Upper lobe of left lung (tissue), 4 donors: ENCODE measurements at regions not wholly inside any gene's neighbourhood (a gene's known extent, or its start where the extent isn't known, plus 50 kb on each side); places are given as distances from the start of the nearest gene placed in this dataset.

Experiments used
- CTCF ChIP-seq, 6 experiments: fragments of 450-650 bp in 4 of 6; fragments of 200-600 bp in 2 of 6; sonication (generic) in 2 of 6; IDR thresholded peaks; one replicate each; pipeline ENCODE4 v1.5.1; 2016 to 2019; ENCODE audit warnings: antibody characterized with exemption in 6 of 6
- POLR2A ChIP-seq, 4 donors: fragments of 450-650 bp; IDR thresholded peaks; one replicate each; pipeline ENCODE4 v1.5.1; 2016 to 2017; ENCODE audit warnings: antibody characterized with exemption in 4 of 4, mild to moderate bottlenecking in 2 of 4

DNA sequence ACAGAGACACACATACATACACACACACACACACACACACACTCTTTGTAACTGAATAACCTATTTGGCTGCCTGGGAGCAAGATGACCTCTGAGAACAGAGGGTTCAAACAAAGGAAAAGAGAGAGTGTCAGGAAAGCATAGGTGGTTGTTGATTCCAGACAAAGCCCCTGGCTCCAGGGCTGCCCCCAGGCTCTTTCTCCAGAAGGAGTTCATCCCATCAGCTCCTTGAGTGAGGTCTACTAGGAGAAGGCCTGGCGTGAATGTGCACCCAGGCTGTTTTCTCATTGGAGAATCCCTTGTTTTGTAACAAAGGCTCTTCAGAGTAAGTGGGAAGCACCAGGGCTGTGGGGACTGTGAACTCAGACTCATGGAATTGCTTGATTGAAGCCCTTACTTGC, 151.9 kb downstream of the EMP1 start:
- TF ChIP-seq CTCF (IDR thresholded peaks at IDR 0.05), result no peak
- no peak for TF ChIP-seq POLR2A (IDR thresholded peaks at IDR 0.05)
